ENCODE measurements at regions not wholly inside any gene's neighbourhood (a gene's known extent, or its start where the extent isn't known, plus 50 kb on each side); places are given as distances from the start of the nearest gene placed in this dataset.

DNA sequence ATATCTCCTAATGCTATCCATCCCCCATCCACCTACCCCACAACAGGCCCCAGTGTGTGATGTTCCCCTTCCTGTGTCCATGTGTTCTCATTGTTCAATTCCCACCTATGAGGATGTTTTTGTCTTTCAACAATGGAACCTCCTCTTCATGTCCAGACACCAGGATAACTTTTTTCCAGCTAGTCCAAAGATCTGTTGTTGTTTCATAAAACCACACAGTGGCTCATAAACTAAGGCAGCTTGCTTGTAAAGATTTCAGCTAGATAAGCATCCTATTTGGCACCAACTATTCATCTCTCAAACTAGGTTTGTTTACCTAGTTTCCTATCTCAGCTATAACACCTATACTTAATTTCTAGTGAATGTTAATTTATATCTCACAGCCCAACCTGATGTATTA, 937.7 kb downstream of the TRIB2 start:
- Mint-ChIP-seq H3K36me3 (ENCODE audit: low read depth, unreplicated experiment) (no peaks in the 10 kb centered on the region), H3K4me3 (ENCODE audit: unreplicated experiment) (no peak overlapping the region), H3K9me3 (ENCODE audit: unreplicated experiment) (no peaks in the 10 kb centered on the region), H3K27ac (ENCODE audit: unreplicated experiment) (peak overlapping the region; percentile 74), H3K4me1 (ENCODE audit: unreplicated experiment) (peaks cover 13% of the 10 kb centered on the region), H3K27me3 (ENCODE audit: unreplicated experiment) (no peaks in the 10 kb centered on the region)
- TF ChIP-seq, protein P1, sequence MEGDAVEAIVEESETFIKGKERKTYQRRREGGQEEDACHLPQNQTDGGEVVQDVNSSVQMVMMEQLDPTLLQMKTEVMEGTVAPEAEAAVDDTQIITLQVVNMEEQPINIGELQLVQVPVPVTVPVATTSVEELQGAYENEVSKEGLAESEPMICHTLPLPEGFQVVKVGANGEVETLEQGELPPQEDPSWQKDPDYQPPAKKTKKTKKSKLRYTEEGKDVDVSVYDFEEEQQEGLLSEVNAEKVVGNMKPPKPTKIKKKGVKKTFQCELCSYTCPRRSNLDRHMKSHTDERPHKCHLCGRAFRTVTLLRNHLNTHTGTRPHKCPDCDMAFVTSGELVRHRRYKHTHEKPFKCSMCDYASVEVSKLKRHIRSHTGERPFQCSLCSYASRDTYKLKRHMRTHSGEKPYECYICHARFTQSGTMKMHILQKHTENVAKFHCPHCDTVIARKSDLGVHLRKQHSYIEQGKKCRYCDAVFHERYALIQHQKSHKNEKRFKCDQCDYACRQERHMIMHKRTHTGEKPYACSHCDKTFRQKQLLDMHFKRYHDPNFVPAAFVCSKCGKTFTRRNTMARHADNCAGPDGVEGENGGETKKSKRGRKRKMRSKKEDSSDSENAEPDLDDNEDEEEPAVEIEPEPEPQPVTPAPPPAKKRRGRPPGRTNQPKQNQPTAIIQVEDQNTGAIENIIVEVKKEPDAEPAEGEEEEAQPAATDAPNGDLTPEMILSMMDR (IDR thresholded peaks at IDR 0.05; ENCODE audit: unreplicated experiment), result no peak
- DNase-seq (ENCODE audit: low spot score), result no peak

DNA sequence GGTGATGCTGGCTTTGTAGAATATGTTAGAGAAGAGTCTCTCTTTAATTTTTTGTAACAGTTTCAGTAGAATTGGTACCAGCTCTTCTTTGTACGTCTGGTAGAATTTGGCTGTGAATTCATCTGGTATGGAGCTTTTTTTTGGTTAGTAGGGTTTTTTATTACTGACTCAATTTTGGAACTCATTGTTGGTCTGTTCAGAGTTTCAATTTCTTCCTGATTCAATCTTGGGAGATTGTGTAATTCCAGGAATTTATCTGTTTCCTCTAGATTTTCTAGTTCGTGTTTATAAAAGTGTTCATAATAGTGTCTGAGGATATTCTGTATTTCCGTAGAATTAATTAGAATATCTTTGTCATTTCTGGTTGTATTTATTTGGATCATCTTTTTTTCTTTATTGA, 943.5 kb downstream of the TRIB2 start:
- peaks cover 2% of the 10 kb centered on the region for H3K4me1 Mint-ChIP-seq (ENCODE audit: unreplicated experiment)
- H3K36me3 Mint-ChIP-seq (ENCODE audit: low read depth, unreplicated experiment), result no peaks in the 10 kb centered on the region
- H3K27ac Mint-ChIP-seq (ENCODE audit: unreplicated experiment), result no peak overlapping the region
- H3K27me3 Mint-ChIP-seq (ENCODE audit: unreplicated experiment), result no peaks in the 10 kb centered on the region
- H3K9me3 Mint-ChIP-seq (ENCODE audit: unreplicated experiment), result no peaks in the 10 kb centered on the region
- no peak for DNase-seq (ENCODE audit: low spot score)
- TF ChIP-seq, protein P1 (IDR thresholded peaks at IDR 0.05; ENCODE audit: unreplicated experiment), result no peak
- no peak overlapping the region for H3K4me3 Mint-ChIP-seq (ENCODE audit: unreplicated experiment)

DNA sequence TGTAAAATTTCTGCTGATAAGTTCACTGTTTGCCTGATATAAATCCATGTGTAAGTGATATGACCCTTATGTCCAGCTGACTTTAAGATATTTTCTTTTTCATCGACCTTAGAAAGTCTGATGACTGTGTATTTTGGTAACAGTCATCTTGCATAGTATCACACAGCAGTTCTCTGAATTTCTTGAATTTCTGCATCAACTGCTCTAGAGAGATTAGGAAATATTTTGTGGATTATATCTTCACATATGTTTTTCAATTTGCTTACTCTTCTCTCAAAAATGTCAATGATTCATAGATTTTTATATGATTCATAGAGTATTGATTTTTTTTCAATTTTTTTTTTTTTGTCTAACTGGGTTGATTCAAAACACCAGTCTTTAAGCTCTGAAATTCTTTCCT, 945.3 kb downstream of the TRIB2 start:
- H3K4me3 Mint-ChIP-seq (ENCODE audit: unreplicated experiment), result no peak overlapping the region
- TF ChIP-seq, protein P1 (IDR thresholded peaks at IDR 0.05; ENCODE audit: unreplicated experiment), result no peak

DNA sequence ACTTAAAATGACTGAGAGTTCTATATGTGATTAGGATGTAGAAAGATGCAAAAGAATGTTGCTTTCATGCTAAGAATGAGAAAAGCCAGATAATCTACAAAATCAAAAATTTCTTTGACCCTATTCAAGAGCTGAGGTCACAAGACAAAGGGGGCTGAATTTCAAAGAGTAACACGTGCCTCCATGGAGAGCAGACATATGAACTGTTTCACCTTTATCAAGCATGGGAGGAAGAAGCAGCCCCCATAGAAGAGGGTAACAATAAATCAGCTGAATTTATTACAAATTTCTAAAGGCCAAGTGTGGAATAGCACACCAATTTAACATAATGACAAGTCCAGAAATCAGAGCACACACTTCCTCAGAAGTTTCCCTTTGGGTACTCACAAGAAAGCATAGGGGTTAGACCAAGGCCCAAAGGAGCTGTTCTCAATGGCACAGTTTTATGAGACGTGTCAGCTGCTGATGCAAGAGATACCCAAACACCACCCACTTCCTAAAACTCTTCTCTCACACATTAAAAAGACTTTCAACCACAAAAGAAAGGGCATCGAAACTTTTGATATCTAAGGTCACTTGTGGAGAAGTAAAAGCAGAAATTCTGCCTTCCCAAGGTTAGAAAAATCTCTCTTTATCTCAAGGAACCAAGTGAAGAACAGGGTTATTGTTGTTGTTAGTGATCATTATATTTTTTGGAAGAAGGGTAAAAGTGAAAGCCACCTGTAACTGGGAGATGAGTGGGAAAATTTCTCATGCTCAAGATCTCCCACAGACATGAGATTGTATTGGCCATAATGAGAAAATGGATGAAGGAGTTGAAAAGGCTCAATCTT, 950.1 kb downstream of the TRIB2 start:
- no peak overlapping the region for H3K4me3 Mint-ChIP-seq (ENCODE audit: unreplicated experiment)
- peaks cover 2% of the 10 kb centered on the region for H3K27me3 Mint-ChIP-seq (ENCODE audit: unreplicated experiment)
- no peak for DNase-seq (ENCODE audit: low spot score)
- no peaks in the 10 kb centered on the region for H3K36me3 Mint-ChIP-seq (ENCODE audit: low read depth, unreplicated experiment)
- TF ChIP-seq, protein P1 (IDR thresholded peaks at IDR 0.05; ENCODE audit: unreplicated experiment), result no peak
- H3K27ac Mint-ChIP-seq (ENCODE audit: unreplicated experiment), result no peak overlapping the region
- no peaks in the 10 kb centered on the region for H3K4me1 Mint-ChIP-seq (ENCODE audit: unreplicated experiment)
- H3K9me3 Mint-ChIP-seq (ENCODE audit: unreplicated experiment), result no peaks in the 10 kb centered on the region

More for the DNA sequence above, 945.3 kb downstream of the TRIB2 start:
- DNase-seq (ENCODE audit: low spot score), result no peak
- Mint-ChIP-seq H3K9me3 (ENCODE audit: unreplicated experiment) (no peaks in the 10 kb centered on the region), H3K4me1 (ENCODE audit: unreplicated experiment) (peaks cover 2% of the 10 kb centered on the region), H3K27ac (ENCODE audit: unreplicated experiment) (no peak overlapping the region), H3K27me3 (ENCODE audit: unreplicated experiment) (peaks cover under 1% of the 10 kb centered on the region), H3K36me3 (ENCODE audit: low read depth, unreplicated experiment) (no peaks in the 10 kb centered on the region)

DNA sequence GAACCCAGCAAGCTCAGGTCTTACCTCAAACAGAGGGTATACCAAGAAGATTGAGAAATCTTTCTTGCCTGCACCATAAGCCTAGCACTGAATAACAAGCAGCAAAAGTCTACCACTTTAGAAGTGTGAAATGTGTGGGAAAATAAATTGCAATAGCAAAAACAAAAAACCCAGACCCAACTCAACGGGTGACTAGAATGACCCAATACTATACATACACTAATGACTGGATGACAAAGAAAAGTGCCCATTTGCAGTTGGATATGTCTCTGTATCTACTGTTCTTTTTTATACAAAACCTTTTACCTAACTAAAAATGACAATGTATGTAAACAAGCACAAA, 950.6 kb downstream of the TRIB2 start:
- TF ChIP-seq, protein P1 (IDR thresholded peaks at IDR 0.05; ENCODE audit: unreplicated experiment), result no peak
- H3K4me1 Mint-ChIP-seq (ENCODE audit: unreplicated experiment), result no peaks in the 10 kb centered on the region
- H3K4me3 Mint-ChIP-seq (ENCODE audit: unreplicated experiment), result no peak overlapping the region
- no peak overlapping the region for H3K27ac Mint-ChIP-seq (ENCODE audit: unreplicated experiment)
- peaks cover 2% of the 10 kb centered on the region for H3K27me3 Mint-ChIP-seq (ENCODE audit: unreplicated experiment)
- H3K9me3 Mint-ChIP-seq (ENCODE audit: unreplicated experiment), result no peaks in the 10 kb centered on the region
- DNase-seq (ENCODE audit: low spot score), result no peak
- H3K36me3 Mint-ChIP-seq (ENCODE audit: low read depth, unreplicated experiment), result no peaks in the 10 kb centered on the region
